ENCODE measurements at regions not wholly inside any gene's neighbourhood (a gene's known extent, or its start where the extent isn't known, plus 50 kb on each side); places are given as distances from the start of the nearest gene placed in this dataset.
A peak's percentile ranks its signal among the peaks of the same experiment; 100 is the strongest.

- no peaks in the 10 kb centered on the region for H3K9me3 Mint-ChIP-seq (ENCODE audit: unreplicated experiment)
- no peaks in the 10 kb centered on the region for H3K27me3 Mint-ChIP-seq (ENCODE audit: insufficient read depth, unreplicated experiment)
- no peak overlapping the region for H3K4me3 ChIP-seq (ENCODE audit: low read depth, low read length)
- no peak overlapping the region for H3K27ac Mint-ChIP-seq (ENCODE audit: unreplicated experiment)
- H3K27me3 ChIP-seq (replicated peaks; ENCODE audit: control insufficient read depth, insufficient read depth, low read length) = no peaks in the 10 kb centered on the region
- CTCF ChIA-PET = interaction anchor here (1.2 kb wide), 1 partner anchor 36 kb away, joined by 5 read pairs; no protein-coding TSS in a partner anchor
- no peaks in the 10 kb centered on the region; the same call in 1 of the 2 replicates for H3K9me3 ChIP-seq
- H3K4me1 Mint-ChIP-seq (ENCODE audit: low read depth, unreplicated experiment) = peaks cover 53% of the 10 kb centered on the region
- no peaks in the 10 kb centered on the region; the same call in 1 of the 2 replicates for H3K36me3 ChIP-seq (ENCODE audit: control insufficient read depth, insufficient read depth, low read length)
- POLR2A ChIA-PET = no interaction called here
- BruUV-seq (replicated peaks) = no TSS peak
- no peak overlapping the region for H3K4me3 Mint-ChIP-seq (ENCODE audit: unreplicated experiment)
- intact Hi-C loops (cut with micrococcal nuclease; ENCODE audit: unreplicated experiment) = no loop called here
- H3K4me1 ChIP-seq = peaks cover 33% of the 10 kb centered on the region
- no peak for TF ChIP-seq CTCF (IDR thresholded peaks at IDR 0.05; ENCODE audit: insufficient read depth in 1 of 2, low read depth in 1 of 2, low read length in 1 of 2, severe bottlenecking in 1 of 2, unreplicated experiment in 1 of 2)
- no peak for DNase-seq
- H3K36me3 Mint-ChIP-seq (ENCODE audit: insufficient read depth, unreplicated experiment) = no peaks in the 10 kb centered on the region
These were observed 89.4 kb upstream of the TNS3 start for GRCh38 chr7:47671358-47671757.

- no peak overlapping the region for H3K4me3 Mint-ChIP-seq (ENCODE audit: unreplicated experiment)
- POLR2A ChIA-PET = interaction anchor here (0.6 kb wide), 1 partner anchor 123 kb away, joined by 3 read pairs; no protein-coding TSS in a partner anchor
These were observed 88.8 kb upstream of the TNS3 start for GRCh38 chr7:47670729-47671128.

GRCh38 chr7:47669901-47670384, 88.0 kb upstream of the TNS3 start:
- DNase-seq = no peak
- peak overlapping the region; percentile 55 for H3K27ac Mint-ChIP-seq (ENCODE audit: unreplicated experiment)
- Histone ChIP-seq H3K9me3 (no peaks in the 10 kb centered on the region), H3K36me3 (ENCODE audit: control insufficient read depth, insufficient read depth, low read length) (no peaks in the 10 kb centered on the region; the same call in 1 of the 2 replicates), H3K27me3 (replicated peaks; ENCODE audit: control insufficient read depth, insufficient read depth, low read length) (no peaks in the 10 kb centered on the region), H3K4me1 (peaks cover 47% of the 10 kb centered on the region), H3K4me3 (ENCODE audit: low read depth, low read length) (no peak overlapping the region)
- ChIA-PET CTCF (interaction anchor here (0.7 to 1.2 kb wide), 2 partner anchors 35 to 42 kb away, joined by 3 to 5 read pairs; no protein-coding TSS in a partner anchor), POLR2A (no interaction called here)
- H3K36me3 Mint-ChIP-seq (ENCODE audit: insufficient read depth, unreplicated experiment) = peaks cover 6% of the 10 kb centered on the region
- H3K9me3 Mint-ChIP-seq (ENCODE audit: unreplicated experiment) = no peaks in the 10 kb centered on the region
- no TSS peak for BruUV-seq (replicated peaks)
- intact Hi-C loops (cut with micrococcal nuclease; ENCODE audit: unreplicated experiment) = no loop called here
- H3K27me3 Mint-ChIP-seq (ENCODE audit: insufficient read depth, unreplicated experiment) = no peaks in the 10 kb centered on the region
- TF ChIP-seq CTCF (IDR thresholded peaks at IDR 0.05; ENCODE audit: insufficient read depth in 1 of 2, low read depth in 1 of 2, low read length in 1 of 2, severe bottlenecking in 1 of 2, unreplicated experiment in 1 of 2) = no peak
- H3K4me3 Mint-ChIP-seq (ENCODE audit: unreplicated experiment) = no peak overlapping the region
- peaks cover 63% of the 10 kb centered on the region for H3K4me1 Mint-ChIP-seq (ENCODE audit: low read depth, unreplicated experiment)

More at GRCh38 chr7:47670729-47671128, 88.8 kb upstream of the TNS3 start:
- Histone ChIP-seq H3K27me3 (replicated peaks; ENCODE audit: control insufficient read depth, insufficient read depth, low read length) (no peaks in the 10 kb centered on the region), H3K4me1 (peaks cover 40% of the 10 kb centered on the region), H3K9me3 (no peaks in the 10 kb centered on the region), H3K4me3 (ENCODE audit: low read depth, low read length) (no peak overlapping the region), H3K36me3 (ENCODE audit: control insufficient read depth, insufficient read depth, low read length) (no peaks in the 10 kb centered on the region; the same call in 1 of the 2 replicates)
- H3K27ac Mint-ChIP-seq (ENCODE audit: unreplicated experiment) = no peak overlapping the region
- DNase-seq = no peak
- H3K4me1 Mint-ChIP-seq (ENCODE audit: low read depth, unreplicated experiment) = peaks cover 57% of the 10 kb centered on the region
- intact Hi-C loops (cut with micrococcal nuclease; ENCODE audit: unreplicated experiment) = no loop called here
- TF ChIP-seq CTCF (IDR thresholded peaks at IDR 0.05; ENCODE audit: insufficient read depth in 1 of 2, low read depth in 1 of 2, low read length in 1 of 2, severe bottlenecking in 1 of 2, unreplicated experiment in 1 of 2) = no peak
- no TSS peak for BruUV-seq (replicated peaks)
- CTCF ChIA-PET = interaction anchor here (0.7 to 1.2 kb wide), 2 partner anchors 35 to 42 kb away, joined by 3 to 5 read pairs; no protein-coding TSS in a partner anchor
- no peaks in the 10 kb centered on the region for H3K27me3 Mint-ChIP-seq (ENCODE audit: insufficient read depth, unreplicated experiment)
- no peaks in the 10 kb centered on the region for H3K9me3 Mint-ChIP-seq (ENCODE audit: unreplicated experiment)
- H3K36me3 Mint-ChIP-seq (ENCODE audit: insufficient read depth, unreplicated experiment) = no peaks in the 10 kb centered on the region
